BLaER1 (cell line): ENCODE measurements at regions not wholly inside any gene's neighbourhood (a gene's known extent, or its start where the extent isn't known, plus 50 kb on each side); places are given as distances from the start of the nearest gene placed in this dataset.

Source experiments
- H3K27ac ChIP-seq: shearing (Covaris generic); formaldehyde crosslinking; 2 replicates; pipeline ENCODE4 v1.8.1; 2022
- H3K27me3 ChIP-seq: shearing (Covaris generic); formaldehyde crosslinking; 2 replicates; pipeline ENCODE4 v1.8.1; 2022
- H3K36me3 ChIP-seq: shearing (Covaris generic); formaldehyde crosslinking; 2 replicates; pipeline ENCODE4 v1.8.1; 2022
- H3K4me1 ChIP-seq: shearing (Covaris generic); formaldehyde crosslinking; 2 replicates; pipeline ENCODE4 v1.8.1; 2022
- H3K4me2 ChIP-seq: shearing (Covaris generic); formaldehyde crosslinking; 2 replicates; pipeline ENCODE4 v1.8.1; 2022
- H3K4me3 ChIP-seq: shearing (Covaris generic); formaldehyde crosslinking; 2 replicates; pipeline ENCODE4 v1.8.1; 2022
- H3K9ac ChIP-seq: shearing (Covaris generic); formaldehyde crosslinking; 2 replicates; pipeline ENCODE4 v1.8.1; 2022
- H3K9me3 ChIP-seq: shearing (Covaris generic); formaldehyde crosslinking; 2 replicates; pipeline ENCODE4 v1.8.1; 2022
- H4K20me1 ChIP-seq: shearing (Covaris generic); formaldehyde crosslinking; 2 replicates; pipeline ENCODE4 v1.8.1; 2022
- Cebpa-rat ChIP-seq: shearing (Covaris generic); IDR thresholded peaks from 2 replicates; pipeline ENCODE4 v1.8.1; 2022

GRCh38 chr2:193520709-193521458, 1326.2 kb upstream of the TMEFF2 start:
- H4K20me1 ChIP-seq = no peaks in the 10 kb centered on the region
- H3K27me3 ChIP-seq = no peaks in the 10 kb centered on the region
- no peak for TF ChIP-seq Cebpa-rat
- no peaks in the 10 kb centered on the region for H3K36me3 ChIP-seq
- no peak overlapping the region for H3K4me2 ChIP-seq
- H3K9me3 ChIP-seq = no peaks in the 10 kb centered on the region
- H3K4me1 ChIP-seq = no peaks in the 10 kb centered on the region
- H3K9ac ChIP-seq = no peak overlapping the region
- no peak overlapping the region for H3K4me3 ChIP-seq
- H3K27ac ChIP-seq = no peak overlapping the region

DNA sequence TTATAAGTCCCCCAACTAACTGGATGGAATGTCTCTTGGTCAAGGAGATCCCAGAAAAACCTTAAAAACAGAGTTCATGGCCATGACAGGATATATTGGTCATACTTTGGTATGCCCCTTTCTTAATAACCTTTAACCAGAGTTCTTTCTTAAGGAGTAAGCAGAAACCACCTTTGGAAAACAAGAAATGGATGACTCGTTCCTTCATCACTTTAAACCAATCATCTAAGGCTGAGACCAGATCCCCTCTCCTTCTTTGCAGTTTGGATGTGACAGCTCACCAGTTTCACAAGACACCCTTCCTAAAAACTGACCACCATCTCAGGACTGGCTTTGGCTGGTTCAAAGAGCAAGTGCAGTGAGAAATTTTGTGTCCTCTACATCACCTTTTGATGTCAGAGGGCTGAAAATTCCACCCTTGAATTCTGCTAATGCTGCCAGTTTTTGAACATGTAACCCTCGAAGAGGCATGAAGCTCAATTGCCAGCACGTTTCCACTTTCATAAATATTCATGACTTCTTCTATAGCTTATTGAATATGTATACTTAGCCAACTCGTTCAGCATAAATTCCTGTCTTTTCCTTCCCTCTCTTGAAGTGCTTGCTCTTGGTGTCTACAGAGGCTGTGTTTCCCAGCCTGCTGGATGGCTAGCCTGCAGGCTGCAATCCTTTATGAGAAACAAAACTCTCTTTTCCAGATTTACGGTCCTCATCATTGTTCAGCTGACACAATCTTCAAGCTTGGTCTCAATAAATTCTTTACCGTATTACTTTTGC, 1323.5 kb upstream of the TMEFF2 start:
- Histone ChIP-seq H3K27ac (no peak overlapping the region), H3K27me3 (no peaks in the 10 kb centered on the region), H3K36me3 (no peaks in the 10 kb centered on the region), H3K4me1 (no peaks in the 10 kb centered on the region), H4K20me1 (no peaks in the 10 kb centered on the region), H3K4me3 (no peak overlapping the region), H3K9ac (no peak overlapping the region), H3K9me3 (no peaks in the 10 kb centered on the region), H3K4me2 (no peak overlapping the region)
- no peak for TF ChIP-seq Cebpa-rat

DNA sequence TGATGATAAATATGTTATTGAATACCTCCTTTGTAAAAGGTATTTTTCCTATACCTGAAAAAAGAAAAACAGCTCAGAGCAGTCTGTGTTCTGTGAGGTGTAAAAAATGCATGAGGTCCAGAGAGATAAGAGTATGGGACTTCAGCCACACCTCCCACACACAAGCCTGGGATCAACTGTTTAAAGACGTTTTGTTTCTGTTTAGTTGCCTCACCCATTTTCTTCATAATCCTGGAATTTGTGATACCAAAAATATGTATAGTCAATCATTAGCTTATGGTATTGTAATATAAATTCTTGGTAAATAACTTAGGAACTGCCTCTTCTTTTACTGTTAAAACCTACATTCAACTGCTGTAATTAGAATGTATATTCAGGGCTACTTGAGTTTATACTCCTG, 1322.9 kb upstream of the TMEFF2 start:
- no peaks in the 10 kb centered on the region for H4K20me1 ChIP-seq

GRCh38 chr2:193506035-193506434, 1311.3 kb upstream of the TMEFF2 start:
- Histone ChIP-seq H3K27ac (no peak overlapping the region), H3K4me3 (no peak overlapping the region), H3K4me1 (no peaks in the 10 kb centered on the region), H3K4me2 (no peak overlapping the region), H3K36me3 (no peaks in the 10 kb centered on the region), H3K27me3 (no peaks in the 10 kb centered on the region), H3K9ac (no peak overlapping the region), H4K20me1 (no peaks in the 10 kb centered on the region), H3K9me3 (peaks cover 8% of the 10 kb centered on the region)
- no peak for TF ChIP-seq Cebpa-rat

More for the DNA sequence above, 1322.9 kb upstream of the TMEFF2 start:
- Histone ChIP-seq H3K27me3 (no peaks in the 10 kb centered on the region), H3K9me3 (no peaks in the 10 kb centered on the region), H3K4me3 (no peak overlapping the region), H3K36me3 (no peaks in the 10 kb centered on the region), H3K4me1 (no peaks in the 10 kb centered on the region), H3K27ac (no peak overlapping the region), H3K9ac (no peak overlapping the region), H3K4me2 (no peak overlapping the region)
- TF ChIP-seq Cebpa-rat = no peak

- Histone ChIP-seq H3K4me2 (no peak overlapping the region), H3K4me3 (no peak overlapping the region), H3K27ac (no peak overlapping the region), H3K27me3 (no peaks in the 10 kb centered on the region), H3K4me1 (no peaks in the 10 kb centered on the region), H3K36me3 (no peaks in the 10 kb centered on the region), H3K9ac (no peak overlapping the region), H4K20me1 (no peaks in the 10 kb centered on the region), H3K9me3 (peaks cover 8% of the 10 kb centered on the region)
- TF ChIP-seq Cebpa-rat = no peak
Observed at GRCh38 chr2:193505620-193506019, 1310.9 kb upstream of the TMEFF2 start.

DNA sequence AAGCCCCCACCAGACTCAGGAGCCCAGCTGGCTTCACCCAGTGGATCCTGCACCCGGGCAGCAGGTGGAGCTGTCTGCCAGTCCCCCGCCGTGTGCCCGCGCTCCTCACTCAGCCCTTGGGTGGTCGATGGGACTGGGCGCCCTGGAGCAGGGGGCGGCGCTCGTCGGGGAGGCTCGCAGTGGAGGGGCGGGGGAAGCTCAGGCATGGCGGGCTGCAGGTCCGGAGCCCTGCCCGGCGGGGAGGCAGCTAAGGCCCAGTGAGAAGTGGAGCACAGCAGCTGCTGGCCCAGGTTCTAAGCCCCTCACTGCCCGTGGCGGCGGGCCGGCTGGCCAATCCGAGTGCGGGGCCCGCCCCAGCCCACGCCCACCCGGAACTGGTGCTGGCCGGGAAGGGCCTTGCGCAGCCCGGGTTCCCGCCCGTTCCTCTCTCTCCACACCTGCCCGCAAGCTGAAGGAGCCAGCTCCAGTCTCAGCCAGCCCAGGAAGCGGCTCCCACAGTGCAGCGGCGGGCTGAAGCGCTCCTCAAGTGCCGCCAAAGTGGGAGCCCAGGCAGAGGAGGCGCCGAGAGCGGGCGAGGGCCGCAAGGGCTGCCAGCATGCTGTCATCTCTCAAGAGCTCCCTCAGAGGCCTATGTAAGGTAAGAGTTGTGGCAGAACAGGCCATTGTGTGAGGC, 1307.8 kb upstream of the TMEFF2 start:
- Histone ChIP-seq H3K4me1 (no peaks in the 10 kb centered on the region), H3K9ac (no peak overlapping the region), H3K27ac (no peak overlapping the region), H4K20me1 (no peaks in the 10 kb centered on the region), H3K4me2 (no peak overlapping the region), H3K9me3 (peaks cover 8% of the 10 kb centered on the region), H3K36me3 (no peaks in the 10 kb centered on the region), H3K4me3 (no peak overlapping the region), H3K27me3 (no peaks in the 10 kb centered on the region)
- no peak for TF ChIP-seq Cebpa-rat

- Histone ChIP-seq H3K36me3 (no peaks in the 10 kb centered on the region), H4K20me1 (no peaks in the 10 kb centered on the region), H3K4me3 (no peak overlapping the region), H3K9ac (no peak overlapping the region), H3K4me2 (no peak overlapping the region), H3K9me3 (no peaks in the 10 kb centered on the region), H3K27me3 (no peaks in the 10 kb centered on the region), H3K4me1 (no peaks in the 10 kb centered on the region), H3K27ac (no peak overlapping the region)
- no peak for TF ChIP-seq Cebpa-rat
Observed at GRCh38 chr2:193496786-193497185, 1302.1 kb upstream of the TMEFF2 start.

GRCh38 chr2:193482557-193482956, 1287.8 kb upstream of the TMEFF2 start:
- Histone ChIP-seq H3K27me3 (no peaks in the 10 kb centered on the region), H3K9ac (no peak overlapping the region), H3K36me3 (no peaks in the 10 kb centered on the region), H3K4me2 (no peak overlapping the region), H3K4me1 (no peaks in the 10 kb centered on the region), H4K20me1 (no peaks in the 10 kb centered on the region), H3K4me3 (no peak overlapping the region), H3K9me3 (no peaks in the 10 kb centered on the region), H3K27ac (no peak overlapping the region)
- no peak for TF ChIP-seq Cebpa-rat

GRCh38 chr2:193480187-193480586, 1285.5 kb upstream of the TMEFF2 start:
- no peaks in the 10 kb centered on the region for H3K36me3 ChIP-seq
- no peak overlapping the region for H3K4me3 ChIP-seq
- no peaks in the 10 kb centered on the region for H3K4me1 ChIP-seq
- no peaks in the 10 kb centered on the region for H3K9me3 ChIP-seq
- no peak overlapping the region for H3K4me2 ChIP-seq
- no peaks in the 10 kb centered on the region for H3K27me3 ChIP-seq
- no peak overlapping the region for H3K9ac ChIP-seq
- H3K27ac ChIP-seq = no peak overlapping the region
- no peaks in the 10 kb centered on the region for H4K20me1 ChIP-seq
- TF ChIP-seq Cebpa-rat = no peak
